Caco-2 (cell line): ENCODE measurements at regions not wholly inside any gene's neighbourhood (a gene's known extent, or its start where the extent isn't known, plus 50 kb on each side); places are given as distances from the start of the nearest gene placed in this dataset.

Experiments used
- BruUV-seq: library from RNA; stranded (reverse); fragments of 400-500 nt; replicated peaks from 2 replicates; lab custom pipeline; 2021; lab: Mats Ljungman, UMichigan
- CTCF ChIA-PET: fragments of 300-600 bp; sonication (Branson Sonifier 250); formaldehyde crosslinking; loops from one replicate; lab custom pipeline; 2022; ENCODE audit warnings: antibody characterized with exemption; lab: Charles Lee
- POLR2A ChIA-PET: fragments of 300-600 bp; sonication (Branson Sonifier 250); formaldehyde crosslinking; loops from one replicate; lab custom pipeline; 2022; ENCODE audit warnings: antibody characterized with exemption; lab: Charles Lee
- DNase-seq, 2 experiments: peaks; one replicate each; pipeline versions ENCODE4 v3.0.0 to v3.0.0-alpha.2; 2020 to 2022
- H3K27me3 ChIP-seq: replicated peaks from 2 replicates; pipeline ENCODE4 v1.6.0; 2011; ENCODE audit warnings: low read length; ENCODE audit not compliant: control insufficient read depth, insufficient read depth
- H3K36me3 ChIP-seq: 2 replicates; pipeline ENCODE4 v1.5.1; 2011; ENCODE audit warnings: low read length; ENCODE audit not compliant: control insufficient read depth, insufficient read depth
- H3K4me1 ChIP-seq: fragments of 250-450 bp; sonication (Bioruptor Pico); 2 replicates; pipeline ENCODE4 v1.5.1; 2020; ENCODE audit warnings: mild to moderate bottlenecking
- H3K4me3 ChIP-seq: 2 replicates; pipeline ENCODE4 v1.5.1; 2011; ENCODE audit warnings: low read depth, mild to moderate bottlenecking, control low read depth, low read length
- H3K9me3 ChIP-seq: fragments of 250-450 bp; sonication (Bioruptor Pico); 2 replicates; pipeline ENCODE4 v1.5.1; 2020; ENCODE audit warnings: mild to moderate bottlenecking, moderate library complexity
- H3K27ac Mint-ChIP-seq: one replicate; pipeline ENCODE4 v1.8.0; 2022; ENCODE audit warnings: mixed read lengths; ENCODE audit not compliant: unreplicated experiment
- H3K27me3 Mint-ChIP-seq: one replicate; pipeline ENCODE4 v1.8.0; 2022; ENCODE audit warnings: mixed read lengths; ENCODE audit not compliant: insufficient read depth, unreplicated experiment
- H3K36me3 Mint-ChIP-seq: one replicate; pipeline ENCODE4 v1.8.0; 2022; ENCODE audit warnings: mild to moderate bottlenecking, mixed read lengths; ENCODE audit not compliant: insufficient read depth, unreplicated experiment
- H3K4me1 Mint-ChIP-seq: one replicate; pipeline ENCODE4 v1.8.0; 2022; ENCODE audit warnings: low read depth, mixed read lengths; ENCODE audit not compliant: unreplicated experiment
- H3K4me3 Mint-ChIP-seq: one replicate; pipeline ENCODE4 v1.8.0; 2022; ENCODE audit warnings: mild to moderate bottlenecking, moderate library complexity, mixed read lengths; ENCODE audit not compliant: unreplicated experiment
- H3K9me3 Mint-ChIP-seq: one replicate; pipeline ENCODE4 v1.8.0; 2022; ENCODE audit warnings: mixed read lengths; ENCODE audit not compliant: unreplicated experiment
- CTCF ChIP-seq, 2 experiments: fragments of 200-600 bp in 1 of 2; IDR thresholded peaks; 1 replicate in 1 of 2; 2 replicates in 1 of 2; pipeline versions ENCODE4 v1.5.1 to v1.8.0; 2011 to 2022; ENCODE audit warnings: antibody characterized with exemption in 1 of 2, control low read depth in 1 of 2, inconsistent platforms in 1 of 2, low read depth in 1 of 2, low read length in 1 of 2, mild to moderate bottlenecking in 1 of 2, moderate library complexity in 1 of 2; ENCODE audit not compliant: insufficient read depth in 1 of 2, severe bottlenecking in 1 of 2, unreplicated experiment in 1 of 2
- intact Hi-C: fragments of 100-400 bp; cut with micrococcal nuclease; formaldehyde crosslinking; loops from one replicate; pipeline ENCODE4 v1.10.0; 2022; ENCODE audit not compliant: unreplicated experiment

GRCh38 chr9:113822315-113822714 is 53.8 kb upstream of the ZNF618 start:
- TF ChIP-seq CTCF (IDR thresholded peaks at IDR 0.05; ENCODE audit: insufficient read depth in 1 of 2, low read depth in 1 of 2, low read length in 1 of 2, severe bottlenecking in 1 of 2, unreplicated experiment in 1 of 2), result no peak
- CTCF ChIA-PET, result no interaction called here
- Histone ChIP-seq H3K27me3 (no peaks in the 10 kb centered on the region), H3K4me1 (no peaks in the 10 kb centered on the region), H3K36me3 (no peaks in the 10 kb centered on the region), H3K4me3 (no peak overlapping the region), H3K9me3 (no peaks in the 10 kb centered on the region; the same call in 1 of the 2 replicates)
- POLR2A ChIA-PET, result no interaction called here
- no TSS peak for BruUV-seq
- Mint-ChIP-seq H3K9me3 (peaks cover 18% of the 10 kb centered on the region), H3K36me3 (no peaks in the 10 kb centered on the region), H3K4me3 (no peak overlapping the region), H3K27me3 (peaks cover 37% of the 10 kb centered on the region), H3K27ac (no peak overlapping the region), H3K4me1 (no peaks in the 10 kb centered on the region)
- intact Hi-C loops, result no loop called here
- DNase-seq, result no peak

- H3K27me3 ChIP-seq, result no peaks in the 10 kb centered on the region
- no peaks in the 10 kb centered on the region for H3K4me1 Mint-ChIP-seq
- CTCF ChIA-PET, result no interaction called here
- POLR2A ChIA-PET, result no interaction called here
- no peak overlapping the region for H3K4me3 ChIP-seq
- no peaks in the 10 kb centered on the region for H3K4me1 ChIP-seq
- TF ChIP-seq CTCF (IDR thresholded peaks at IDR 0.05; ENCODE audit: insufficient read depth in 1 of 2, low read depth in 1 of 2, low read length in 1 of 2, severe bottlenecking in 1 of 2, unreplicated experiment in 1 of 2), result no peak
- no peaks in the 10 kb centered on the region for H3K36me3 Mint-ChIP-seq
- BruUV-seq, result no TSS peak
- H3K9me3 ChIP-seq, result no peaks in the 10 kb centered on the region; the same call in 1 of the 2 replicates
- no peak overlapping the region for H3K4me3 Mint-ChIP-seq
- no peak for DNase-seq
- intact Hi-C loops, result no loop called here
- peaks cover 30% of the 10 kb centered on the region for H3K27me3 Mint-ChIP-seq
- peaks cover 10% of the 10 kb centered on the region for H3K9me3 Mint-ChIP-seq
- no peak overlapping the region for H3K27ac Mint-ChIP-seq
- H3K36me3 ChIP-seq, result no peaks in the 10 kb centered on the region
Measured at GRCh38 chr9:113823421-113823820, 52.7 kb upstream of the ZNF618 start.
